PC-3 (cell line): ENCODE measurements at regions not wholly inside any gene's neighbourhood (a gene's known extent, or its start where the extent isn't known, plus 50 kb on each side); places are given as distances from the start of the nearest gene placed in this dataset.

Experiments used
- ATAC-seq: fragments of 200-7000 bp; cut with Tn5 transposase; 2 replicates; pipeline ENCODE4 v1.9.1; 2020; ENCODE audit warnings: mild to moderate bottlenecking, moderate library complexity
- BruUV-seq: library from RNA; stranded (reverse); fragments of 400-500 nt; replicated peaks from 2 replicates; lab custom pipeline; 2021; lab: Mats Ljungman, UMichigan
- CTCF ChIA-PET: fragments of 300-600 bp; sonication (Branson Sonifier 250); formaldehyde crosslinking; loops from one replicate; lab custom pipeline; 2022; ENCODE audit warnings: antibody characterized with exemption; lab: Charles Lee
- POLR2A ChIA-PET: fragments of 300-600 bp; sonication (Branson Sonifier 250); formaldehyde crosslinking; loops from one replicate; lab custom pipeline; 2022; ENCODE audit warnings: antibody characterized with exemption; ENCODE audit not compliant: unreplicated experiment; lab: Charles Lee
- DNase-seq: peaks from one replicate; pipeline ENCODE4 v3.0.0-alpha.2; 2015
- H2AFZ ChIP-seq: fragments of 300-600 bp; sonication (generic); 2 replicates; pipeline ENCODE4 v1.6.0; 2016; ENCODE audit warnings: antibody characterized with exemption, low read length
- H3F3A ChIP-seq: fragments of 300-600 bp; sonication (generic); one replicate; pipeline ENCODE4 v1.6.0; 2017; ENCODE audit warnings: antibody characterized with exemption, low read length, control low read depth, mild to moderate bottlenecking; ENCODE audit not compliant: unreplicated experiment
- H3K27ac ChIP-seq: fragments of 300-600 bp; sonication (generic); 2 replicates; pipeline ENCODE4 v1.5.1; 2016; ENCODE audit warnings: mild to moderate bottlenecking, low read length
- H3K27me3 ChIP-seq: fragments of 300-600 bp; sonication (generic); 2 replicates; pipeline ENCODE4 v1.6.1; 2016; ENCODE audit warnings: low read length, mixed read lengths
- H3K36me3 ChIP-seq: fragments of 300-600 bp; sonication (generic); 2 replicates; pipeline ENCODE4 v1.6.1; 2016; ENCODE audit warnings: low read depth, mixed run types, low read length, mixed read lengths
- H3K4me1 ChIP-seq: fragments of 300-600 bp; sonication (generic); 2 replicates; pipeline ENCODE4 v1.5.1; 2016; ENCODE audit warnings: low read length; ENCODE audit not compliant: insufficient read depth
- H3K4me2 ChIP-seq: fragments of 300-600 bp; sonication (generic); 2 replicates; pipeline ENCODE4 v1.6.0; 2016; ENCODE audit warnings: low read length
- H3K4me3 ChIP-seq: fragments of 300-600 bp; sonication (generic); 2 replicates; pipeline ENCODE4 v1.5.1; 2016; ENCODE audit warnings: mild to moderate bottlenecking, low read length, mixed read lengths
- H3K79me2 ChIP-seq: fragments of 300-600 bp; sonication (generic); 2 replicates; pipeline ENCODE4 v1.6.1; 2017; ENCODE audit warnings: low read length, mixed read lengths
- H3K9ac ChIP-seq: fragments of 300-600 bp; sonication (generic); 2 replicates; pipeline ENCODE4 v1.6.0; 2016; ENCODE audit warnings: mild to moderate bottlenecking, low read length
- H3K9me2 ChIP-seq: fragments of 300-600 bp; sonication (generic); replicated peaks from 2 replicates; pipeline ENCODE4 v1.6.1; 2016; ENCODE audit warnings: mixed run types, low read length, mixed read lengths
- H3K9me3 ChIP-seq: fragments of 300-600 bp; sonication (generic); 2 replicates; pipeline ENCODE4 v1.6.1; 2016; ENCODE audit warnings: low read length, mixed read lengths
- H4K20me1 ChIP-seq: fragments of 300-600 bp; sonication (generic); 2 replicates; pipeline ENCODE4 v1.6.1; 2016; ENCODE audit warnings: low read length, mixed read lengths
- EZH2 ChIP-seq: fragments of 300-600 bp; sonication (generic); IDR thresholded peaks from one replicate; pipeline ENCODE4 v1.6.1; 2017; ENCODE audit warnings: antibody characterized with exemption, mild to moderate bottlenecking, low read length; ENCODE audit not compliant: unreplicated experiment
- EZH2phosphoT487 ChIP-seq: fragments of 300-600 bp; sonication (generic); IDR thresholded peaks from 2 replicates; pipeline ENCODE4 v1.6.1; 2018; ENCODE audit warnings: mild to moderate bottlenecking, antibody characterized with exemption, low read length, borderline replicate concordance
- intact Hi-C: fragments of 100-400 bp; cut with micrococcal nuclease; formaldehyde crosslinking; loops from 2 replicates; pipeline ENCODE4 v1.9.0; 2023
- TF ChIP-seq, protein P1 (sequence below): fragments of 300-600 bp; sonication (generic); conservative IDR thresholded peaks from 2 replicates; pipeline ENCODE4 v1.5.1; 2017; ENCODE audit warnings: antibody characterized with exemption, low read depth, mild to moderate bottlenecking, low read length

DNA sequence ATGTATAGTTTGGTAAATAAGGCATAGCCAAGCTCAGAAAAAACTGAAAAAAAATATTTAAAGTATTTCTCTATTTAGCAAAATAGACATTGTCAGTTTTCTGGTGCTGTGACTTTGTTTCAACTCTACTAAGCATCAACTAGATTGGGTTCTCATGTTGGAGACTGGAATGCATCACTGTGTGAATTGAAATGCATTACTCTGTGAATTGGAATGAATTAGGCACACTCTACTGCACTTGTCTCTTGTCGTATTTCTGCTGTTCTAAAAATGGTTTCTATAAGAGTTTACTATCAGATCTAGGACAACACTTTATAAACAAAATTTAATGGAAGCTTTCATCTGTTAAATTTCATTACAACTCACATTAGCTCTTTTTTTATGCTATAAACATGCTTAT is 1772.2 kb downstream of the MAT2B start:
- Histone ChIP-seq H3K4me3 (no peak overlapping the region), H3K9me3 (no peaks in the 10 kb centered on the region), H3F3A (no peaks in the 10 kb centered on the region), H3K9ac (no peak overlapping the region), H3K27me3 (no peaks in the 10 kb centered on the region), H3K4me1 (no peaks in the 10 kb centered on the region), H4K20me1 (no peaks in the 10 kb centered on the region), H2AFZ (no peak overlapping the region), H3K79me2 (no peaks in the 10 kb centered on the region), H3K4me2 (no peak overlapping the region), H3K9me2 (no peaks in the 10 kb centered on the region), H3K27ac (no peak overlapping the region), H3K36me3 (no peaks in the 10 kb centered on the region)
- DNase-seq (no peak), ATAC-seq (no peak)
- BruUV-seq: no TSS peak
- ChIA-PET CTCF (no interaction called here), POLR2A (no interaction called here)
- TF ChIP-seq, protein P1, sequence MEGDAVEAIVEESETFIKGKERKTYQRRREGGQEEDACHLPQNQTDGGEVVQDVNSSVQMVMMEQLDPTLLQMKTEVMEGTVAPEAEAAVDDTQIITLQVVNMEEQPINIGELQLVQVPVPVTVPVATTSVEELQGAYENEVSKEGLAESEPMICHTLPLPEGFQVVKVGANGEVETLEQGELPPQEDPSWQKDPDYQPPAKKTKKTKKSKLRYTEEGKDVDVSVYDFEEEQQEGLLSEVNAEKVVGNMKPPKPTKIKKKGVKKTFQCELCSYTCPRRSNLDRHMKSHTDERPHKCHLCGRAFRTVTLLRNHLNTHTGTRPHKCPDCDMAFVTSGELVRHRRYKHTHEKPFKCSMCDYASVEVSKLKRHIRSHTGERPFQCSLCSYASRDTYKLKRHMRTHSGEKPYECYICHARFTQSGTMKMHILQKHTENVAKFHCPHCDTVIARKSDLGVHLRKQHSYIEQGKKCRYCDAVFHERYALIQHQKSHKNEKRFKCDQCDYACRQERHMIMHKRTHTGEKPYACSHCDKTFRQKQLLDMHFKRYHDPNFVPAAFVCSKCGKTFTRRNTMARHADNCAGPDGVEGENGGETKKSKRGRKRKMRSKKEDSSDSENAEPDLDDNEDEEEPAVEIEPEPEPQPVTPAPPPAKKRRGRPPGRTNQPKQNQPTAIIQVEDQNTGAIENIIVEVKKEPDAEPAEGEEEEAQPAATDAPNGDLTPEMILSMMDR: no peak
- TF ChIP-seq EZH2: no peak
- TF ChIP-seq EZH2phosphoT487: no peak
- intact Hi-C loops: no loop called here

- Histone ChIP-seq H3K4me3 (no peak overlapping the region), H3K79me2 (no peaks in the 10 kb centered on the region), H4K20me1 (no peaks in the 10 kb centered on the region), H3K9ac (no peak overlapping the region), H3K9me3 (no peaks in the 10 kb centered on the region), H3K9me2 (no peaks in the 10 kb centered on the region), H3F3A (no peaks in the 10 kb centered on the region), H3K36me3 (no peaks in the 10 kb centered on the region), H3K4me1 (no peaks in the 10 kb centered on the region), H3K4me2 (no peak overlapping the region), H2AFZ (no peak overlapping the region), H3K27me3 (no peaks in the 10 kb centered on the region), H3K27ac (no peak overlapping the region)
- ATAC-seq (no peak), DNase-seq (no peak)
- intact Hi-C loops: no loop called here
- TF ChIP-seq, protein P1: no peak
- TF ChIP-seq EZH2phosphoT487 (no peak), EZH2 (no peak)
- ChIA-PET CTCF (no interaction called here), POLR2A (no interaction called here)
- no TSS peak for BruUV-seq
Observed at GRCh38 chr5:165282491-165282890, 1777.1 kb downstream of the MAT2B start.

- ChIA-PET CTCF (no interaction called here), POLR2A (no interaction called here)
- Histone ChIP-seq H3K27me3 (no peaks in the 10 kb centered on the region), H3K9me3 (0 out of 2 replicates have a peak, but pooled peaks cover 8% of the 10 kb centered on the region), H3K4me2 (no peak overlapping the region), H4K20me1 (no peaks in the 10 kb centered on the region), H3K79me2 (no peaks in the 10 kb centered on the region), H3K4me1 (no peaks in the 10 kb centered on the region), H3K27ac (no peak overlapping the region), H3K9me2 (no peaks in the 10 kb centered on the region), H3K4me3 (no peak overlapping the region), H3K36me3 (no peaks in the 10 kb centered on the region), H3K9ac (no peak overlapping the region), H3F3A (no peaks in the 10 kb centered on the region), H2AFZ (no peak overlapping the region)
- TF ChIP-seq EZH2 (no peak), EZH2phosphoT487 (no peak)
- TF ChIP-seq, protein P1: no peak
- no peak for ATAC-seq
- DNase-seq: no peak
- no TSS peak for BruUV-seq
- intact Hi-C loops: no loop called here
Observed at GRCh38 chr5:165286692-165287091, 1781.3 kb downstream of the MAT2B start.
